Effector CD4-positive, alpha-beta T cell (primary cell): ENCODE measurements at regions not wholly inside any gene's neighbourhood (a gene's known extent, or its start where the extent isn't known, plus 50 kb on each side); places are given as distances from the start of the nearest gene placed in this dataset.
"Not testable (repeated sequence)": the region's sequence is repeated elsewhere in the genome, so short reads cannot be mapped to it uniquely, and the experiment has no call there.

Source experiments
- DNase-seq: peaks from one replicate; pipeline ENCODE4 v3.0.0-alpha.2; 2020

- DNase-seq = no peak
Observed at GRCh38 chr6:131430531-131430930, 142.5 kb upstream of the ARG1 start.

- DNase-seq = no peak
Observed at GRCh38 chr6:131431718-131432117, 141.3 kb upstream of the ARG1 start.

DNA sequence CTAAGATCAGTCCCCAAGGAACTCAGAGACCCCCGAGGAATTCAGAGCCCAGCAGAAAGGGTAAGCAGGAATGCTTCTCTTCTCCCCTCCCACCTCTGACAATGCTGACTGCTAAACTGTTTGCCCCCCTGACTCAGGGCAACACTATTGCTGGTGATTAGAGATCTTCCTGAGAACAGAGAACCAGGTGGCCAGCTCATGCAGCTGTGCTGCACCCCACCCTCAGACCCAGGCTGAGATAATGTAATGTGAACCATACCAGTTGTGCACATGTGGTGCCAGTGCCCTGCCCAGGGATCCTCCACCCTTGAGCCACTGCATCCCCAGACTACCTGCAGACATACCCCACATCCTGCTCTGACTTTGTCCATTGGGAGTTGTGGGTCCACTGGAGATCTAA is 139.1 kb upstream of the ARG1 start:
- DNase-seq = no peak

- DNase-seq = no peak
Observed at GRCh38 chr6:131436358-131436757, 136.7 kb upstream of the ARG1 start.

DNA sequence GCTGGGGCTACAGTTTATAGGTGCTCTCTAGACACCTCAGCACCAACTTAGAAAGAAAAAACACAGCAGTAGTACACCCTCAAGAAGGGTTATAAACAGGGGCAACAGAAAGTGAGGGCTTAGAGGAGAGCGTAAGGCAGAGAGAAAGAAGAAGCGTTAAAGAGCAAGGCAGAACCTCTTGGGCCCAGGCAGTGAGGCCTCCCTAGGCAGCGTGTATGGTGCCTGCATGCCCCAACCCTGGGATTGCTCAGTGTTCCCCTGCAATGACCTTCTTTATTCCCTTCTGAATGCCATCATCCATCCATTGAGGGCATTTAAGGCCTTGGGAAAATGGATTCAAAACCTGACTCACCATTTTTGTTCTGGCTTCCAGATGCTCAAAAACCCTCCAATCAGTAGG is 130.0 kb upstream of the ARG1 start:
- no peak for DNase-seq

DNA sequence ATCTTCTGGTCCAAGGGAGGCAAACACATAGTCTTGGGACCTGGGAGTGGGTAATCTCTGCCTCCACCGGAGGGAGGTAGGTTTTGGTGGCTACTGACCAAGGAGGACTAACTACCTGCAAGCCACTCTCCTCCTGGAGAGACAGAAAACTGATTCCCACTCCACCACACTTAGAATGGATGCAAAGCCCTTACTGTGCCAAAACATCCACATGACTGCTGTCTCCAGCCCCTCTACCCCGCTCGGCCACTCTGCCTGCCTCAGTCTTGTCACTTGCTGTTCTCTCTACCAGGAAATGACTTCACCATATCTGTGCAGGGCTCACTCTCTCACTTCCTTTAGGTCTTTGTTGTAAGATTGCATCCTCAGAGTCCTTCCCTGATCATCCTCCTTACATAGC is 129.5 kb upstream of the ARG1 start:
- DNase-seq = no peak

GRCh38 chr6:131445356-131445755 is 127.7 kb upstream of the ARG1 start:
- not testable (repeated sequence) for DNase-seq

DNA sequence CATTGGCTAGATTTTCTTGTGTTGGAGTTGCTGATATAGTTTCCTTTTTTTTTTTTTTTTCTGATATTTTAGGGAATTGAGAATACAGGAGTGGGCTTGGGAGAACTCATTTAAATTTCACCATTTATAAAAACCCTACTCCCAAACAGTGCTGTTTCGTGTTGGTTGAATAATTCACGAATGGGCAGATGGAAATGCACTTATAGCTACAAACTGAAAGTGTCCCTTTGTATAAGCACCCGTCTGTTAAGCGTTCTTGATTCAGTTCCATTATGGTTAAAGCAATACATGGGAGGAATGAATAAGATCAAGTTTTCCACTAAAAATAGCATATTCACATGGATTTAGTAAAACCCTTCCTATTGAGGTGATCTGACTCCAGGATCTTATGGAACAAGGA is 122.2 kb upstream of the ARG1 start:
- DNase-seq = no peak

DNA sequence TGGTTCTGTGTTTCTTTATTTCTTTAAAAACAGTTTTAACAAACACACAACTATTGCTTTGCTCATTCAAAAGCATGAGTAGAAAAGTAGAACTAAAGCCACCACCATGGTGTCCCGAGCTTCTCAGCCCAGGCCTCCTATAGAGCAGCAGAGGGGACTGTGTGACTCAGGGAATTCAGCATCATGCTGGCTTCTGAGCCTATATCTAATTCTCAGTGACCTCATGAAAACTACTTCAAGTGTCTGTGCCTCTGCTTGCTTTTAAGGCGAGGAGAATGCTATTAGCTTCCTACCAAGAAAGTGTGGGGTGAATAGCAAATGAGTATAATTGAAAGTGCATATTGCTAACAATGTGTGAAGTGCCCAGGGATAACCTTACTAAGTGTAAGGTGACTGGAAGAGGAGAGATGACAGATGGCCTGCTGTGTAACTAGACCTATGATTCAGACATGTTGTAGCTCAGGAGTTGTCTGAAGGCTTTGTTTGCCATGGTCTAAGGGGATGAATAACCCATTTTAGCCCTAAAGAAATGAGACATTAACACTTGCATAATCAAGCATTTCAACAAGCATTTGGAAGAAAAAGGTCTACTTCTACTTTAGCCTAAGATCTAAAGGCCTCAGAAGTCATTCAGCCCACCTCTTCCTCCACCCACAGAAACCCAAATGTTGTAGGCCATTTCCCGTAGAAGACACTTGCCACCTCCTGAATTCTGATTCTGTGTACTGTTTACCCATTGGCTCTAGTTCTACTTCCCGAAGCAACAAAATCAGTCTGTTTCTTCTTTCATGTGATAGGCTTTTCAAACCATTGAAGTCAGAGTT is 121.5 kb upstream of the ARG1 start:
- no peak for DNase-seq

DNA sequence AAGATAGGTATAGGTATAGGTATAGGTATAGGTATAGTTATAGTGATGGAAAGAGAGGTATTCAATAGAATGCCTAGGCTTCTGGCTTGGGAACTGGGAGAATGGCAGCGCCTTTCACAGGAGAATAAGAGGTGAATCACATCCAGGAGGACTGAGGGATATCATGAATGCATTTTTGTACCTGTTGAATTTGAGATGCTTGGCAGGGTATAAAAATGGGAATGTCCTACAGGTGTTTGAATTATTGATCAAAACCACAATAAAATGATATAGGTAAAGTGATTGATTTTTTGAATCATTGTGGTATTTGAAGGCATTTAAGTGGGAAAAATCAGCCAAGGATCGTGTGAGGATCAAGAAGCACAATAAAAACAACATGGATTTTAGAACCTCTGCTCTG is 119.2 kb upstream of the ARG1 start:
- DNase-seq = no peak

- DNase-seq = no peak
Observed at GRCh38 chr6:131456565-131456964, 116.5 kb upstream of the ARG1 start.

DNA sequence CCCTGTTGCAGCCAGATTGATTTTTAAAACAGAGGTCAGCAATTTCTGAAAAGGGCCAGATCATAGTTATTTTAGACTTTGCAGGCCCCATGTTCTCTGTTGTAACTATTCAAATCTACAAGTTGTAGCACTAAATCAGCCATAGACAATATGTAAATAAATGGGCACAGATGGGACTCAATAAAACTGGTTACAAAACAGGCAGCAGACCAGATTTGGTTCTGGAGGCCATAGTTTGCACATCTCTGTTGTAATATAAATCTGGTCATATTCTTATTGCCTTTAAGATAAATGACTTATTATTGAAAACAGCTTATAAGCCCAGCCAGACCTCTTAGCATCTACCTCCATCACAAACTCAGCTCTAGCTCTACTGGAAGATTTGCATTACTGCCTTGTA is 114.0 kb upstream of the ARG1 start:
- no peak for DNase-seq

GRCh38 chr6:131460614-131461000 is 112.4 kb upstream of the ARG1 start:
- DNase-seq = no peak

GRCh38 chr6:131469130-131469529 is 103.9 kb upstream of the ARG1 start:
- DNase-seq = no peak

GRCh38 chr6:131470534-131470933 is 102.5 kb upstream of the ARG1 start:
- DNase-seq = no peak

GRCh38 chr6:131471331-131471730 is 101.7 kb upstream of the ARG1 start:
- no peak for DNase-seq

DNA sequence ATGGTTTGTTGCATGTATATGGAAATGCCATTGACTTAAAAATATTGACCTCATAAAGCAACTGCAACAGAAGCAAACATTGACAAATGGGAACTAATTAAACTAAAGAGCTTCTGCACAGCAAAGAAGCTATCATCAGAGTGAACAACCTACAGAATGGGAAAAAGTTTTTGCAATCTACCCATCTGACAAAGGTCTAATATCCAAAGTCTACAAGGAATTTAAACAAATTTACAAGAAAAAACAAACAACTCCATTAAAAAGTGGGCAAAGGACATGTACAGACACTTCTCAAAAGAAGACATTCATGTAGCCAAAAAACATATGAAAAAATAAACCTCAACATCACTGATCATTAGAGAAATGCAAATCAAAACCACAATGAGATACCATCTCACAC is 99.7 kb upstream of the ARG1 start:
- not testable (repeated sequence) for DNase-seq

GRCh38 chr6:131476362-131476761 is 96.7 kb upstream of the ARG1 start:
- no peak for DNase-seq

- not testable (repeated sequence) for DNase-seq
Observed at GRCh38 chr6:131478740-131479211, 94.2 kb upstream of the ARG1 start.

- no peak for DNase-seq
Observed at GRCh38 chr6:131486608-131487007, 86.4 kb upstream of the ARG1 start.

GRCh38 chr6:131488780-131489179 is 84.2 kb upstream of the ARG1 start:
- DNase-seq = no peak

DNA sequence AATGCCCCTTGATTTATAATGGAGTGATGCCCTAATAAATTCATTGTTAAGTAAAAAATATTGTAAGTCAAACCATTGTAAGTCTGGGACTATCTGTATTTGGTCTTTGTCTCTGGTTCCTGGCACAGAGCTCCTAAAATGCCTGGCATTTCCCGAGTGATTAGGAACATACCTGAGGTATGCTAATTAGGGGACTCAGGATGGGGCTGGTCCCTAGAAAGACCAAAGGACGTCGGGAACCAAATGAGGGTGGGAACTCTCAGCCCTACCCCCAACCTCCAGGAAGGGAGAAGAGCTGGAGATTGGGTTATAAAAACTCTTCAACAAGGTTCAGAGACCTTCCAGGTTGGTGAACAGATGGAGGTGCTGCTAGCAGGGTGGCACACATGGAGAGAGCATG is 82.6 kb upstream of the ARG1 start:
- no peak for DNase-seq

GRCh38 chr6:131492932-131493573 is 80.0 kb upstream of the ARG1 start:
- DNase-seq = no peak

DNA sequence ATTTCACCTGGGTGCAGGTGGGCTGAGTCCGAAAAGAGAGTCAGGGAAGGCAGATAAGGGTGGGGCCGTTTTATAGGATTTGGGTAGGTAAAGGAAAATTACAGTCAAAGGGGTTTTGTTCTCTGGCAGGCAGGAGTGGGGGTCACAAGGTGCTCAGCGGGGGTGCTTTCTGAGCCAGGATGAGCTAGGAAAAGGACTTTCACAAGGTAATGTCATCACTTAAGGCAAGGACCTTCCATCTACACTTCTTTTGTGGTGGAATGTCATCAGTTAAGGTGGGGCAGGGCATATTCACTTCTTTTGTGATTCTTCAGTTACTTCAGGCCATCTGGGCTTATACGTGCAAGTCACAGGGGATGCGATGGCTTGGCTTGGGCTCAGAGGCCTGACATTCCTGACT is 68.6 kb upstream of the ARG1 start:
- DNase-seq = not testable (repeated sequence)

GRCh38 chr6:131510094-131510493 is 62.9 kb upstream of the ARG1 start:
- DNase-seq = no peak
